ENCODE measurements at regions not wholly inside any gene's neighbourhood (a gene's known extent, or its start where the extent isn't known, plus 50 kb on each side); places are given as distances from the start of the nearest gene placed in this dataset.

DNA sequence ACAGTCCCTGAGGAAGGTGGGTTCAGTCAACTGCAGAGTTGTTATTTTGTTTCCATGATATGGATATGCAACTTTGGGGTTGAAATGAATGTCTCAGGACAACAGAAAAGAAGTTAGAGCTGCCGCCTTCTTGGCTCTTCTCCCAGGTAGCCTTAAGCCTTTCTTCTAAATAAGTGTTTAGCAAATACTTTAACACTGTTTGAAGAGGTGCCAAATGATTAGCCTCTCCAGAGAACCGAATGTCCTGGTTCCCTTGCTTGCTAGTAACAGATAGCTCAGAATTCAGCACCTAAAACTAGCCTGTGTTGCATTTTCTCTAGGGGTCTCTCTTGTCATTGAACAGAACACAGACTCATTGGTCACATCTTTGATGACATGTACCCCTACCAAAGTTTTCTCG, 127.7 kb upstream of the PIK3R1 start:
- CTCF ChIA-PET: no interaction called here
- Mint-ChIP-seq H3K36me3 (ENCODE audit: low read depth) (no peaks in the 10 kb centered on the region), H3K27me3 (no peaks in the 10 kb centered on the region), H3K4me1 (ENCODE audit: low read depth) (no peaks in the 10 kb centered on the region), H3K9me3 (no peaks in the 10 kb centered on the region), H3K4me3 (no peak overlapping the region), H3K27ac (no peak overlapping the region)
- DNase-seq (no peak), ATAC-seq (no peak)
- TF ChIP-seq, protein P1, sequence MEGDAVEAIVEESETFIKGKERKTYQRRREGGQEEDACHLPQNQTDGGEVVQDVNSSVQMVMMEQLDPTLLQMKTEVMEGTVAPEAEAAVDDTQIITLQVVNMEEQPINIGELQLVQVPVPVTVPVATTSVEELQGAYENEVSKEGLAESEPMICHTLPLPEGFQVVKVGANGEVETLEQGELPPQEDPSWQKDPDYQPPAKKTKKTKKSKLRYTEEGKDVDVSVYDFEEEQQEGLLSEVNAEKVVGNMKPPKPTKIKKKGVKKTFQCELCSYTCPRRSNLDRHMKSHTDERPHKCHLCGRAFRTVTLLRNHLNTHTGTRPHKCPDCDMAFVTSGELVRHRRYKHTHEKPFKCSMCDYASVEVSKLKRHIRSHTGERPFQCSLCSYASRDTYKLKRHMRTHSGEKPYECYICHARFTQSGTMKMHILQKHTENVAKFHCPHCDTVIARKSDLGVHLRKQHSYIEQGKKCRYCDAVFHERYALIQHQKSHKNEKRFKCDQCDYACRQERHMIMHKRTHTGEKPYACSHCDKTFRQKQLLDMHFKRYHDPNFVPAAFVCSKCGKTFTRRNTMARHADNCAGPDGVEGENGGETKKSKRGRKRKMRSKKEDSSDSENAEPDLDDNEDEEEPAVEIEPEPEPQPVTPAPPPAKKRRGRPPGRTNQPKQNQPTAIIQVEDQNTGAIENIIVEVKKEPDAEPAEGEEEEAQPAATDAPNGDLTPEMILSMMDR (IDR thresholded peaks at IDR 0.05): no peak
- intact Hi-C loops (cut with micrococcal nuclease): no loop called here
- POLR2A ChIA-PET: no interaction called here

GRCh38 chr5:68086857-68087256, 128.7 kb upstream of the PIK3R1 start:
- no peaks in the 10 kb centered on the region for H3K9me3 Mint-ChIP-seq
- no peak overlapping the region for H3K27ac Mint-ChIP-seq
- no peaks in the 10 kb centered on the region for H3K36me3 Mint-ChIP-seq (ENCODE audit: low read depth)
- no peak for DNase-seq
- no peak overlapping the region for H3K4me3 Mint-ChIP-seq
- ATAC-seq: no peak
- TF ChIP-seq, protein P1 (IDR thresholded peaks at IDR 0.05): no peak
- intact Hi-C loops (cut with micrococcal nuclease): no loop called here
- no peaks in the 10 kb centered on the region for H3K4me1 Mint-ChIP-seq (ENCODE audit: low read depth)
- no peaks in the 10 kb centered on the region for H3K27me3 Mint-ChIP-seq
- POLR2A ChIA-PET: interaction anchor here (0.6 kb wide), 1 partner anchor 48 kb away, joined by 4 read pairs; no protein-coding TSS in a partner anchor
- CTCF ChIA-PET: no interaction called here

DNA sequence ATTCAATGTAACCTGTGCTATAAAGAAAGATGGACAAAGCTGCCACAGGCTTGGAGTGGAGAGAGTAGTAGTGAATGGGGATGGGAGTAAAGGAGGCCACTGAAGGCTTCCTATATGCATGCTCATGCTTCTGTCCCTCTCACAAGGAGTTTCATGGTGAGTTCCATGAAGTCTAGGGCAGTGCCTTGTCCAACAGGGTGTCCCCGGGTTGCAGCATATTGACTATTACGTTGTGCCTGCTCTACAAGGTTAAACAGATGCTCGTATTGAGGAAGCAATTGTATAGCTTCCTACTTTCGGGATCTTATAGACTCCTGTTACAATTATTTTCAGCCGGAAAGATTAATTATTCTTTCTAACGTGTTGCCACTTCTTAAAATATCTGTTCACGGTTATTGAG, 129.1 kb upstream of the PIK3R1 start:
- TF ChIP-seq, protein P1 (IDR thresholded peaks at IDR 0.05): no peak
- H3K9me3 Mint-ChIP-seq: no peaks in the 10 kb centered on the region
- DNase-seq (no peak), ATAC-seq (no peak)
- POLR2A ChIA-PET: interaction anchor here (0.6 kb wide), 1 partner anchor 48 kb away, joined by 4 read pairs; no protein-coding TSS in a partner anchor
- no peak overlapping the region for H3K27ac Mint-ChIP-seq
- no peaks in the 10 kb centered on the region for H3K27me3 Mint-ChIP-seq
- intact Hi-C loops (cut with micrococcal nuclease): no loop called here
- no peaks in the 10 kb centered on the region for H3K4me1 Mint-ChIP-seq (ENCODE audit: low read depth)
- CTCF ChIA-PET: no interaction called here
- no peaks in the 10 kb centered on the region for H3K36me3 Mint-ChIP-seq (ENCODE audit: low read depth)
- no peak overlapping the region for H3K4me3 Mint-ChIP-seq

- Mint-ChIP-seq H3K36me3 (ENCODE audit: low read depth) (no peaks in the 10 kb centered on the region), H3K27ac (no peak overlapping the region), H3K4me3 (no peak overlapping the region), H3K9me3 (no peaks in the 10 kb centered on the region), H3K27me3 (no peaks in the 10 kb centered on the region), H3K4me1 (ENCODE audit: low read depth) (no peaks in the 10 kb centered on the region)
- intact Hi-C loops (cut with micrococcal nuclease): no loop called here
- ChIA-PET CTCF (no interaction called here), POLR2A (no interaction called here)
- ATAC-seq (no peak), DNase-seq (no peak)
- TF ChIP-seq, protein P1 (IDR thresholded peaks at IDR 0.05): no peak
These were observed 131.2 kb upstream of the PIK3R1 start for GRCh38 chr5:68084396-68084795.

DNA sequence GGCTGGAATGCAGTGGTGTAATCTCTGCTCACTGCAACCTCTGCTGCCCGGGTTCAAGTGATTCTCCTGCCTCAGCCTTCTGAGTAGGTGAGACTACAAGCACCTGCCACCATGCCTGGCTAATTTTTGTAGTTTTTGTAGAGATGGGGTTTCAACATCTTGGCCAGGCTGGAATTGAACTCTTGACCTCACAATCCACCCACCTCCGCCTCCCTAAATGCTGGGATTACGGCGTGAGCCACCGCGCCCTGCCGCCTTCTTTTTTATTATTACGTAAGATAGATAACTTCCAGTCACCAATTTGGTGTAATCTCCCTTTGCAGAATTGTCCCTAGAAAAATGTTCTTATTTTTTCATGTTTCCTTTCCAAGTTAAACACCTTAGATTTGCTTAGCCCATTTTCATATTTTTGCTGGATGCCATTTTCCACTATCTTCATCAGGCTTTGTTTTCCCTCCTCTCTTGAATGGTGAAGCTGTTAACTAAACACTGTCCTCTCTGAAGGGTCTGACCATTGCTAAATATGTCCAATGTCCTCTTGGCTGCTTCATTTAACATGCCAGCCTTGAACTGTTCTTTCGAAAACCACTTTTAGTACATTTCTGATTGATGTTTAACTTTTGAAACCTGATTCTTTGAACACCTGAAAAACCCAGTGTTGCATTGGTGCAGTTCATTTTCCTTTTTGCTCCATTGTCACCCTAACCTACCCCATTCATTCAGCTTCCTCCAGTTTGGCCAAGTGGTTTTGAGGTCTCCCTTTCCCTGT, 135.1 kb upstream of the PIK3R1 start:
- POLR2A ChIA-PET: no interaction called here

More for the DNA sequence above, 135.1 kb upstream of the PIK3R1 start:
- H3K36me3 Mint-ChIP-seq (ENCODE audit: low read depth): no peaks in the 10 kb centered on the region
- H3K9me3 Mint-ChIP-seq: no peaks in the 10 kb centered on the region
- H3K27ac Mint-ChIP-seq: no peak overlapping the region
- no peak for ATAC-seq
- CTCF ChIA-PET: no interaction called here
- no peak overlapping the region for H3K4me3 Mint-ChIP-seq
- TF ChIP-seq, protein P1 (IDR thresholded peaks at IDR 0.05): no peak
- no peaks in the 10 kb centered on the region for H3K4me1 Mint-ChIP-seq (ENCODE audit: low read depth)
- intact Hi-C loops (cut with micrococcal nuclease): no loop called here
- H3K27me3 Mint-ChIP-seq: no peaks in the 10 kb centered on the region
- no peak for DNase-seq
